PC-3 (cell line): ENCODE measurements at regions not wholly inside any gene's neighbourhood (a gene's known extent, or its start where the extent isn't known, plus 50 kb on each side); places are given as distances from the start of the nearest gene placed in this dataset.

Source experiments
- CTCF ChIP-seq: fragments of 300-600 bp; sonication (generic); conservative IDR thresholded peaks from 2 replicates; pipeline ENCODE4 v1.5.1; 2017; ENCODE audit warnings: antibody characterized with exemption, low read depth, mild to moderate bottlenecking, low read length
- EZH2 ChIP-seq: fragments of 300-600 bp; sonication (generic); IDR thresholded peaks from one replicate; pipeline ENCODE4 v1.6.1; 2017; ENCODE audit warnings: antibody characterized with exemption, mild to moderate bottlenecking, low read length; ENCODE audit not compliant: unreplicated experiment

GRCh38 chr3:152071924-152072323 is 196.8 kb upstream of the MBNL1 start:
- TF ChIP-seq CTCF (peak; percentile 83), EZH2 (no peak)
